ENCODE measurements at regions not wholly inside any gene's neighbourhood (a gene's known extent, or its start where the extent isn't known, plus 50 kb on each side); places are given as distances from the start of the nearest gene placed in this dataset.

GRCh38 chr18:38551881-38552280 lies 986.3 kb upstream of the CELF4 start:
- TF ChIP-seq POLR2A (IDR thresholded peaks at IDR 0.05) (no peak), POLR2AphosphoS5 (IDR thresholded peaks at IDR 0.05) (no peak)
- TF ChIP-seq, protein P1, sequence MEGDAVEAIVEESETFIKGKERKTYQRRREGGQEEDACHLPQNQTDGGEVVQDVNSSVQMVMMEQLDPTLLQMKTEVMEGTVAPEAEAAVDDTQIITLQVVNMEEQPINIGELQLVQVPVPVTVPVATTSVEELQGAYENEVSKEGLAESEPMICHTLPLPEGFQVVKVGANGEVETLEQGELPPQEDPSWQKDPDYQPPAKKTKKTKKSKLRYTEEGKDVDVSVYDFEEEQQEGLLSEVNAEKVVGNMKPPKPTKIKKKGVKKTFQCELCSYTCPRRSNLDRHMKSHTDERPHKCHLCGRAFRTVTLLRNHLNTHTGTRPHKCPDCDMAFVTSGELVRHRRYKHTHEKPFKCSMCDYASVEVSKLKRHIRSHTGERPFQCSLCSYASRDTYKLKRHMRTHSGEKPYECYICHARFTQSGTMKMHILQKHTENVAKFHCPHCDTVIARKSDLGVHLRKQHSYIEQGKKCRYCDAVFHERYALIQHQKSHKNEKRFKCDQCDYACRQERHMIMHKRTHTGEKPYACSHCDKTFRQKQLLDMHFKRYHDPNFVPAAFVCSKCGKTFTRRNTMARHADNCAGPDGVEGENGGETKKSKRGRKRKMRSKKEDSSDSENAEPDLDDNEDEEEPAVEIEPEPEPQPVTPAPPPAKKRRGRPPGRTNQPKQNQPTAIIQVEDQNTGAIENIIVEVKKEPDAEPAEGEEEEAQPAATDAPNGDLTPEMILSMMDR (IDR thresholded peaks at IDR 0.05) = no peak

Data from sigmoid colon (tissue), 4 donors.